ENCODE measurements at regions not wholly inside any gene's neighbourhood (a gene's known extent, or its start where the extent isn't known, plus 50 kb on each side); places are given as distances from the start of the nearest gene placed in this dataset.
"Not testable (repeated sequence)": the region's sequence is repeated elsewhere in the genome, so short reads cannot be mapped to it uniquely, and the experiment has no call there.

GRCh38 chr1:96116731-96117130 lies 604.9 kb upstream of the PTBP2 start:
- no peaks in the 10 kb centered on the region for H3K4me1 ChIP-seq
- no peaks in the 10 kb centered on the region for H3K36me3 ChIP-seq
- TF ChIP-seq, protein P1, sequence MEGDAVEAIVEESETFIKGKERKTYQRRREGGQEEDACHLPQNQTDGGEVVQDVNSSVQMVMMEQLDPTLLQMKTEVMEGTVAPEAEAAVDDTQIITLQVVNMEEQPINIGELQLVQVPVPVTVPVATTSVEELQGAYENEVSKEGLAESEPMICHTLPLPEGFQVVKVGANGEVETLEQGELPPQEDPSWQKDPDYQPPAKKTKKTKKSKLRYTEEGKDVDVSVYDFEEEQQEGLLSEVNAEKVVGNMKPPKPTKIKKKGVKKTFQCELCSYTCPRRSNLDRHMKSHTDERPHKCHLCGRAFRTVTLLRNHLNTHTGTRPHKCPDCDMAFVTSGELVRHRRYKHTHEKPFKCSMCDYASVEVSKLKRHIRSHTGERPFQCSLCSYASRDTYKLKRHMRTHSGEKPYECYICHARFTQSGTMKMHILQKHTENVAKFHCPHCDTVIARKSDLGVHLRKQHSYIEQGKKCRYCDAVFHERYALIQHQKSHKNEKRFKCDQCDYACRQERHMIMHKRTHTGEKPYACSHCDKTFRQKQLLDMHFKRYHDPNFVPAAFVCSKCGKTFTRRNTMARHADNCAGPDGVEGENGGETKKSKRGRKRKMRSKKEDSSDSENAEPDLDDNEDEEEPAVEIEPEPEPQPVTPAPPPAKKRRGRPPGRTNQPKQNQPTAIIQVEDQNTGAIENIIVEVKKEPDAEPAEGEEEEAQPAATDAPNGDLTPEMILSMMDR (IDR thresholded peaks at IDR 0.05): no peak
- TF ChIP-seq EP300 (IDR thresholded peaks at IDR 0.05): no peak
- no peak for TF ChIP-seq POLR2A (IDR thresholded peaks at IDR 0.05; ENCODE audit: low read depth)
- no peak for TF ChIP-seq POLR2AphosphoS5 (IDR thresholded peaks at IDR 0.05)
- H3K9me3 ChIP-seq: no peaks in the 10 kb centered on the region
- H3K4me3 ChIP-seq: no peak overlapping the region
- intact Hi-C loops (cut with DNase I): no loop called here
- 40% methylated on average over 6 of the region's 6 CpGs for WGBS
- no peak for DNase-seq (ENCODE audit: extremely low spot score)
- no peaks in the 10 kb centered on the region for H3K27me3 ChIP-seq
- H3K27ac ChIP-seq (replicated peaks in 1 of 4): no peak overlapping the region

DNA sequence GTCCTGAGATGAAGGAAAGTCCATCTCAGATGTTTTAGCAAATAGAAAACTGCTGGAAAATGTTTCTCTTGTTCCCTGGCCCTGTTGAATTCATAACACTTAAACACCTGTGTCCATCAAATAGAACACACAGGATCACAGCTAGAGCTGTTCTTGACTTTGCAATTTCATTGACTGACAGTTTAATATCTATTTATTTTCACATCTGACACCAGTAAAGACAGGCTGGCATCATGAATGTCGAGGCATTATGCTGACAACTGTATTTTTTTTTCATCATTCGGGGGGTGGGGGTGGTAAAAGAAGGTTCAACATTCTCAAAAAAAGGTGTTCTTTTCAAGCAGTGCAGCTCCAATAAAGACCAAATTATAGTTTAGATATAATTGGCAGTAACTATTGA lies 591.2 kb upstream of the PTBP2 start:
- WGBS: 81% methylated on average over 2 of the region's 2 CpGs
- TF ChIP-seq EP300 (IDR thresholded peaks at IDR 0.05) (no peak), POLR2A (IDR thresholded peaks at IDR 0.05; ENCODE audit: low read depth) (no peak), POLR2AphosphoS5 (IDR thresholded peaks at IDR 0.05) (no peak)
- TF ChIP-seq, protein P1 (IDR thresholded peaks at IDR 0.05): no peak
- intact Hi-C loops (cut with DNase I): no loop called here
- no peaks in the 10 kb centered on the region for H3K27me3 ChIP-seq
- no peak overlapping the region for H3K4me3 ChIP-seq
- no peaks in the 10 kb centered on the region for H3K9me3 ChIP-seq
- no peaks in the 10 kb centered on the region for H3K4me1 ChIP-seq
- no peaks in the 10 kb centered on the region for H3K36me3 ChIP-seq
- no peak for DNase-seq (ENCODE audit: extremely low spot score)
- H3K27ac ChIP-seq (replicated peaks in 1 of 4): no peak overlapping the region

DNA sequence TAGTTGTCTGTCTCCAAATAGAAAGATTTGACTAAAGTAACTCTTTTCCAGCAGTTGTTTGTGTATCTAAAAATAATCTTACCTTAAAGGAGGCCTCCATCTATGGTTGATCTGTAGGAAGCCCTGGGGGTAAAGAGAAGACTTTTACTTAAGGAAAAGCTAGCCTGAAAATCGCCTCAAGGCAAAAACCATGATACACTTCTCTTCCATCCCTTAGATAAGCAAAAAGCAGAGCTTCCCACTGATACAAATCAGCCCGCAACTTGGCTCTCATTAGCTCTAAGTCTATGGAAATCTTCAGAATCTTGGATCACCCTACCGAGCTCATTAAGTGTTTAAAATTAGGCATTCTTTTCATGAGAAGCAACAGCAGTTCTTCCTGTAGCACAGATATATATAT lies 576.9 kb upstream of the PTBP2 start:
- H3K4me1 ChIP-seq: no peaks in the 10 kb centered on the region
- 91% methylated on average over 3 of the region's 3 CpGs for WGBS
- no peak overlapping the region for H3K27ac ChIP-seq (replicated peaks in 1 of 4)
- H3K9me3 ChIP-seq: no peaks in the 10 kb centered on the region
- TF ChIP-seq POLR2AphosphoS5 (IDR thresholded peaks at IDR 0.05) (no peak), POLR2A (IDR thresholded peaks at IDR 0.05; ENCODE audit: low read depth) (no peak)
- TF ChIP-seq, protein P1 (IDR thresholded peaks at IDR 0.05): no peak
- H3K27me3 ChIP-seq: no peaks in the 10 kb centered on the region
- H3K4me3 ChIP-seq: no peak overlapping the region
- intact Hi-C loops (cut with DNase I): no loop called here
- no peaks in the 10 kb centered on the region for H3K36me3 ChIP-seq
- no peak for DNase-seq (ENCODE audit: extremely low spot score)

DNA sequence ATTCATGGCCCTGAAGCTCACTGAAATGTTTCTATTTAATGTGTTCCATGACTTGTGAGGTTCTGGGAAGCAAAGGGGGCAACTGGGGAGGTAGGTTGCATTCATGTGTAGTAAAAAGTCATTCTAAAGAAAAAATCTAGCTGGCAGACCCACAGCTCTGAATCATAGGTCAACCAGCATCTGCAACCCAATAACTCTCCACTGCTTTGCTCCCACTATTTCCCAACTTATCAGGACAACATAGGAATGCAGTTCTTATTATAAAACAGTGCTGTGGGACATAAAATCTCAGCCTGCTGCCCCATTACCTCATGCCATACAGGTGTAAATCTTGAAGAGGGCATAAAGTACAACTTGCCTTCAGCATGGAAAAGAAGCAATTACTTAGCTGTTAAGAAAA lies 576.1 kb upstream of the PTBP2 start:
- Histone ChIP-seq H3K9me3 (no peaks in the 10 kb centered on the region), H3K27ac (replicated peaks in 1 of 4) (no peak overlapping the region), H3K4me3 (no peak overlapping the region), H3K27me3 (no peaks in the 10 kb centered on the region), H3K4me1 (no peaks in the 10 kb centered on the region), H3K36me3 (no peaks in the 10 kb centered on the region)
- TF ChIP-seq, protein P1 (IDR thresholded peaks at IDR 0.05): no peak
- TF ChIP-seq POLR2AphosphoS5 (IDR thresholded peaks at IDR 0.05) (no peak), EP300 (IDR thresholded peaks at IDR 0.05) (no peak), POLR2A (IDR thresholded peaks at IDR 0.05; ENCODE audit: low read depth) (no peak)
- intact Hi-C loops (cut with DNase I): no loop called here
- no peak for DNase-seq (ENCODE audit: extremely low spot score)

- H3K36me3 ChIP-seq; H3K4me3 ChIP-seq; H3K27me3 ChIP-seq; H3K27ac ChIP-seq (replicated peaks in 1 of 4); H3K4me1 ChIP-seq; intact Hi-C loops (cut with DNase I); DNase-seq (ENCODE audit: extremely low spot score): not testable (repeated sequence)
- 78% methylated on average over 3 of the region's 3 CpGs for WGBS
- peaks cover 0 to 27% (median 10%) of the 10 kb centered on the region in 4 donors for H3K9me3 ChIP-seq
Measured at GRCh38 chr1:96152957-96153356, 568.6 kb upstream of the PTBP2 start.
